Transverse colon (tissue), 4 donors: ENCODE measurements at regions not wholly inside any gene's neighbourhood (a gene's known extent, or its start where the extent isn't known, plus 50 kb on each side); places are given as distances from the start of the nearest gene placed in this dataset.
A peak's percentile ranks its signal among the peaks of the same experiment; 100 is the strongest.

Experiments used
- DNase-seq: peaks from one replicate; pipeline ENCODE4 v3.0.0-alpha.2; 2019
- H3K27ac ChIP-seq, 4 donors: fragments of 200-600 bp; sonication (generic); 2 replicates each; pipeline ENCODE4 v1.5.1; 2016 to 2018; ENCODE audit warnings: inconsistent platforms in 4 of 4
- H3K27me3 ChIP-seq: fragments of 200-600 bp; sonication (generic); 2 replicates; pipeline ENCODE4 v1.5.1; 2017; ENCODE audit warnings: inconsistent platforms
- H3K36me3 ChIP-seq, 4 donors: fragments of 200-600 bp; sonication (generic); 2 replicates each; pipeline ENCODE4 v1.5.1; 2017 to 2019; ENCODE audit warnings: inconsistent platforms in 4 of 4
- H3K4me1 ChIP-seq, 4 donors: fragments of 200-600 bp; sonication (generic); 2 replicates each; pipeline ENCODE4 v1.5.1; 2017 to 2020; ENCODE audit warnings: inconsistent platforms in 4 of 4
- H3K4me3 ChIP-seq, 4 donors: fragments of 200-600 bp; sonication (generic); 1 replicate in 1 of 4; 2 replicates in 3 of 4; pipeline versions ENCODE4 v1.5.1 to v1.6.1; 2017 to 2019; ENCODE audit warnings: inconsistent platforms in 4 of 4
- H3K9me3 ChIP-seq, 2 donors: fragments of 200-600 bp; sonication (generic); 2 replicates each; pipeline ENCODE4 v1.5.1; 2017 to 2019; ENCODE audit warnings: inconsistent platforms in 2 of 2
- CTCF ChIP-seq, 5 experiments: fragments of 200-600 bp in 3 of 5; fragments of 450-650 bp in 2 of 5; sonication (generic) in 3 of 5; IDR thresholded peaks; 1 replicate in 2 of 5; 2 replicates in 3 of 5; pipeline ENCODE4 v1.5.1; 2016 to 2017; ENCODE audit warnings: antibody characterized with exemption in 5 of 5, inconsistent platforms in 3 of 5, mild to moderate bottlenecking in 2 of 5, moderate library complexity in 1 of 5
- EP300 ChIP-seq: sonication (generic); formaldehyde crosslinking; IDR thresholded peaks from one replicate; pipeline ENCODE4 v1.6.1; 2017; ENCODE audit warnings: antibody characterized with exemption, low read depth
- POLR2A ChIP-seq: fragments of 450-650 bp; IDR thresholded peaks from one replicate; pipeline ENCODE4 v1.6.1; 2016; ENCODE audit warnings: antibody characterized with exemption, mild to moderate bottlenecking, moderate library complexity
- POLR2AphosphoS5 ChIP-seq, 3 donors: sonication (generic); formaldehyde crosslinking; IDR thresholded peaks; one replicate each; pipeline ENCODE4 v1.6.1; 2016; ENCODE audit warnings: antibody characterized with exemption in 3 of 3
- WGBS, 2 donors: methylation state at CpG; one replicate each; pipeline ENCODE4 v1.1.5; 2018; ENCODE audit warnings: low coverage in 1 of 2; 5-methylcytosine and 5-hydroxymethylcytosine counted together
- in situ Hi-C, 4 donors: fragments of 200-750 bp; cut with MboI; loops; one replicate each; pipeline versions ENCODE4 v1.15.0 to v1.15.1; 2017; ENCODE audit warnings: low sequenced_read_pairs in 3 of 4, low pct_ligation_motif_present in 1 of 4, low pct_unique_long_range_greater_than_20kb in 1 of 4
- intact Hi-C: fragments of 100-400 bp; cut with DNase I; formaldehyde crosslinking; loops from one replicate; pipeline ENCODE4 v1.15.1; 2023; ENCODE audit warnings: low total_unique reads

GRCh38 chr3:43818229-43818628, 127.5 kb downstream of the ABHD5 start:
- intact Hi-C loops = no loop called here

GRCh38 chr3:43838009-43838758, 147.4 kb downstream of the ABHD5 start:
- DNase-seq = no peak
- in situ Hi-C loops (no loop called here), intact Hi-C loops (no loop called here)
- Histone ChIP-seq H3K27ac (no peak overlapping the region), H3K27me3 (no peaks in the 10 kb centered on the region), H3K4me1 (no peaks in the 10 kb centered on the region), H3K9me3 (peaks cover 3 to 8% of the 10 kb centered on the region in 2 donors), H3K36me3 (no peaks in the 10 kb centered on the region), H3K4me3 (no peak overlapping the region)
- TF ChIP-seq POLR2A = no peak
- TF ChIP-seq POLR2AphosphoS5 (IDR thresholded peaks at IDR 0.05) = no peak
- no peak for TF ChIP-seq CTCF (IDR thresholded peaks at IDR 0.05)
- no peak for TF ChIP-seq EP300
- 22 to 36% methylated on average over 2 of the region's 2 CpGs for WGBS, 2 donors

More at GRCh38 chr3:43818229-43818628, 127.5 kb downstream of the ABHD5 start:
- TF ChIP-seq CTCF (IDR thresholded peaks at IDR 0.05) = no peak
- no peaks in the 10 kb centered on the region for H3K27me3 ChIP-seq
- no peaks in the 10 kb centered on the region for H3K4me1 ChIP-seq
- in situ Hi-C loops = no loop called here
- H3K27ac ChIP-seq = no peak overlapping the region
- no peak for DNase-seq
- no peak overlapping the region for H3K4me3 ChIP-seq
- H3K36me3 ChIP-seq = no peaks in the 10 kb centered on the region
- no peaks in the 10 kb centered on the region for H3K9me3 ChIP-seq

GRCh38 chr3:43838877-43839276, 148.1 kb downstream of the ABHD5 start:
- H3K4me1 ChIP-seq = no peaks in the 10 kb centered on the region
- no peak for TF ChIP-seq POLR2AphosphoS5 (IDR thresholded peaks at IDR 0.05)
- TF ChIP-seq POLR2A = no peak
- TF ChIP-seq EP300 = no peak
- peak in 1 of 5 experiments; percentile 6 for TF ChIP-seq CTCF (IDR thresholded peaks at IDR 0.05)
- no peaks in the 10 kb centered on the region for H3K27me3 ChIP-seq
- peaks cover 3 to 8% of the 10 kb centered on the region in 2 donors for H3K9me3 ChIP-seq
- intact Hi-C loops = no loop called here
- WGBS, 2 donors = 88% methylated on average over 1 of the region's 1 CpG; no CpG with 5 or more reads in 1 of the 2 donors
- H3K27ac ChIP-seq = no peak overlapping the region
- DNase-seq = no peak
- in situ Hi-C loops = no loop called here
- no peak overlapping the region for H3K4me3 ChIP-seq
- no peaks in the 10 kb centered on the region for H3K36me3 ChIP-seq

GRCh38 chr3:43843386-43843785, 152.6 kb downstream of the ABHD5 start:
- Histone ChIP-seq H3K27me3 (no peaks in the 10 kb centered on the region), H3K4me3 (no peak overlapping the region), H3K36me3 (no peaks in the 10 kb centered on the region), H3K9me3 (peaks cover 7 to 12% of the 10 kb centered on the region in 2 donors), H3K4me1 (no peaks in the 10 kb centered on the region), H3K27ac (no peak overlapping the region)
- intact Hi-C loops (no loop called here), in situ Hi-C loops (no loop called here)
- DNase-seq = no peak
- TF ChIP-seq POLR2A = no peak
- no peak for TF ChIP-seq POLR2AphosphoS5 (IDR thresholded peaks at IDR 0.05)
- no peak for TF ChIP-seq EP300
- no peak for TF ChIP-seq CTCF (IDR thresholded peaks at IDR 0.05)
- WGBS, 2 donors = 59% methylated on average over 4 of the region's 4 CpGs; no CpG with 5 or more reads in 1 of the 2 donors
